MM.1S (cell line): ENCODE measurements at regions not wholly inside any gene's neighbourhood (a gene's known extent, or its start where the extent isn't known, plus 50 kb on each side); places are given as distances from the start of the nearest gene placed in this dataset.

Source experiments
- EZH2 ChIP-seq: fragments of 300-600 bp; sonication (generic); optimal IDR thresholded peaks from 2 replicates; pipeline ENCODE3; 2017; ENCODE audit warnings: low read depth, mild to moderate bottlenecking, antibody characterized with exemption, low read length, mixed read lengths
- TF ChIP-seq, protein P1 (sequence below): fragments of 300-600 bp; sonication (generic); IDR thresholded peaks from 2 replicates; pipeline ENCODE4 v1.5.1; 2016; ENCODE audit warnings: antibody characterized with exemption, low read length, mixed read lengths

DNA sequence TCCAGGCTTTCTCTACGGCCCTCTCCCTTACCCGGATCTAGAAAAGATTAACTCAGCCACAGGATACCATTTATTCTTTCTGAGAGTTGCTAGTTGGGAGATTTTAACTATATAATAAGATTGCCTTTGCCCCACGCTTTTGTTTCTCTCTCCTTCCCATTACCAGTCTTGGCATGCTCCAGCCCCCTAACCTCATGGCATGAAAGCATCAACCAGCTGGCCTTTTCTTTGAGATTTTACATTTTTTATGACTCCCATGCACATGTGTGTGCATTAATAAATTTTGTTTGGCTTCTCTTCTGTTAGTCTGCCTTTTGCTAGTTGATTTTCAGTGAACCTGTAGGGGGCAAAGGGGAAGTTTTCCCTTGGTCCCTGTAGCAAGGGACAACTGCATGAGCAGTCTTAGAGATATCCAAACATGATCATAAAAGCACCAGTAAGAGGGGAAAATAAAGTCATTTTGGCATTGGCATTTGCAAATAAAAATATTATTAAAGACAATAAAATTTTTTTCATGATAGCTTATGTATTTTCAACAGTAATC, 73.6 kb downstream of the OXSM start:
- TF ChIP-seq EZH2 = no peak
- TF ChIP-seq, protein P1, sequence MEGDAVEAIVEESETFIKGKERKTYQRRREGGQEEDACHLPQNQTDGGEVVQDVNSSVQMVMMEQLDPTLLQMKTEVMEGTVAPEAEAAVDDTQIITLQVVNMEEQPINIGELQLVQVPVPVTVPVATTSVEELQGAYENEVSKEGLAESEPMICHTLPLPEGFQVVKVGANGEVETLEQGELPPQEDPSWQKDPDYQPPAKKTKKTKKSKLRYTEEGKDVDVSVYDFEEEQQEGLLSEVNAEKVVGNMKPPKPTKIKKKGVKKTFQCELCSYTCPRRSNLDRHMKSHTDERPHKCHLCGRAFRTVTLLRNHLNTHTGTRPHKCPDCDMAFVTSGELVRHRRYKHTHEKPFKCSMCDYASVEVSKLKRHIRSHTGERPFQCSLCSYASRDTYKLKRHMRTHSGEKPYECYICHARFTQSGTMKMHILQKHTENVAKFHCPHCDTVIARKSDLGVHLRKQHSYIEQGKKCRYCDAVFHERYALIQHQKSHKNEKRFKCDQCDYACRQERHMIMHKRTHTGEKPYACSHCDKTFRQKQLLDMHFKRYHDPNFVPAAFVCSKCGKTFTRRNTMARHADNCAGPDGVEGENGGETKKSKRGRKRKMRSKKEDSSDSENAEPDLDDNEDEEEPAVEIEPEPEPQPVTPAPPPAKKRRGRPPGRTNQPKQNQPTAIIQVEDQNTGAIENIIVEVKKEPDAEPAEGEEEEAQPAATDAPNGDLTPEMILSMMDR = peak; percentile 53
